ENCODE measurements at regions not wholly inside any gene's neighbourhood (a gene's known extent, or its start where the extent isn't known, plus 50 kb on each side); places are given as distances from the start of the nearest gene placed in this dataset.

DNA sequence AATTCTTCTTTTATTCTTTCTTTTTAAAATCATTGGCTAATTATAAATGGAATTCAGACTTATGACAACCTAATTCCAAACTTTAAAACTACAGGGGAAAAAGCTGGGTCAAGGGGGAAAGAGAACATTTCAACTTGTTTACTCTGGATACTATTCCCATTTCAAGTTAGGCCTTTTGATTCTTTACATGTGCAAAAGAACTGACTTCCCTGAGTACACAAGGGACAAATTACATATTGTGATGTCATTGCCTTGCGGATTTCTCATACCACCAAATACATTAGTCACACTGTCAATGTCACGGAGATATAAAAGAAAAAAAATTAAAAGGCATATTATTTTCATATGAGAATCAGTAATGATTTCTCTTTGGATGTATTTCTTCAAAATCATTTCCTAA, 96.5 kb upstream of the TBX18 start:
- TF ChIP-seq, protein P1, sequence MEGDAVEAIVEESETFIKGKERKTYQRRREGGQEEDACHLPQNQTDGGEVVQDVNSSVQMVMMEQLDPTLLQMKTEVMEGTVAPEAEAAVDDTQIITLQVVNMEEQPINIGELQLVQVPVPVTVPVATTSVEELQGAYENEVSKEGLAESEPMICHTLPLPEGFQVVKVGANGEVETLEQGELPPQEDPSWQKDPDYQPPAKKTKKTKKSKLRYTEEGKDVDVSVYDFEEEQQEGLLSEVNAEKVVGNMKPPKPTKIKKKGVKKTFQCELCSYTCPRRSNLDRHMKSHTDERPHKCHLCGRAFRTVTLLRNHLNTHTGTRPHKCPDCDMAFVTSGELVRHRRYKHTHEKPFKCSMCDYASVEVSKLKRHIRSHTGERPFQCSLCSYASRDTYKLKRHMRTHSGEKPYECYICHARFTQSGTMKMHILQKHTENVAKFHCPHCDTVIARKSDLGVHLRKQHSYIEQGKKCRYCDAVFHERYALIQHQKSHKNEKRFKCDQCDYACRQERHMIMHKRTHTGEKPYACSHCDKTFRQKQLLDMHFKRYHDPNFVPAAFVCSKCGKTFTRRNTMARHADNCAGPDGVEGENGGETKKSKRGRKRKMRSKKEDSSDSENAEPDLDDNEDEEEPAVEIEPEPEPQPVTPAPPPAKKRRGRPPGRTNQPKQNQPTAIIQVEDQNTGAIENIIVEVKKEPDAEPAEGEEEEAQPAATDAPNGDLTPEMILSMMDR (IDR thresholded peaks at IDR 0.05), result no peak
- TF ChIP-seq EZH2 (IDR thresholded peaks at IDR 0.05; ENCODE audit: borderline replicate concordance, insufficient read depth, low read depth, low read length, poor library complexity, severe bottlenecking), result no peak

Data from B cell (primary cell).